ENCODE measurements at regions not wholly inside any gene's neighbourhood (a gene's known extent, or its start where the extent isn't known, plus 50 kb on each side); places are given as distances from the start of the nearest gene placed in this dataset.

DNA sequence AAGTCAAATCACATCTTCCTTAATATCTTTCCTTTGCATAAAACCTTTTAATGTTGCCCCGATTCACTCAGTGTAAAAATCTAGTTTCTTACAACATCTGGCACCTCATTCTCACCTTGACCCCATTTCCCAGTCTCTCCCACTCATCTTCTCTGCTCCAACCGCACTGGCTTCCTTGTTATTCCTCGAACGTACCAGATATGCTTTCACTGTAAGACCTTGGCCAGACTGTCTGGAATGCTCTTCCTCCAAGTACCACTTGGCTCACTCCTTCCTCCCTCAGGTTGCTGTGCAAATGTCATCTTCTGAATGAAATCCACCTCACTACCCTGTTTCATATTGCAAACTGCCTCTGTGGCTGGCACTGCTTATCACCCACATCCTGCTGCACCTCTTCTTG lies 433.6 kb downstream of the HAPSTR1 start:
- DNase-seq (no peak), ATAC-seq (no peak)

DNA sequence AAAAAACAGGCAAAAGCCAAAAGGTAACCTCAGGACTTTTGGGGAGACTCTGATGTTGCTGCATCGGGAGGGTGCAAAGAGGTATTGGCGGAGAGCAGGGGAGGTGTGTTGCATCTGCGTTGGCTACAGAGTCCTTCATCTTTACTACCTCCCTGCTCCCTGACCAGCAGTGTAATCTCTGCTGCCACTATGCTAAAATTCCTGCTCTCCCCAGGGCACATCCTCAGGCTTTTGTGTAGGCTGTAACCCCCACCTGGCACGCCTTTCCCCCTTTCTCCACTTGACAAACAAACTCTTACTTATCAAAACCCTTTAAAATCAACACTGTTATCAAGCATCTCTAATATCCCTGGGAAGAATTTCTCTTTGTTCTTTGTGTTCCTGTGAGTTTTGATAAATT lies 435.3 kb downstream of the HAPSTR1 start:
- no peak for ATAC-seq
- DNase-seq = no peak

DNA sequence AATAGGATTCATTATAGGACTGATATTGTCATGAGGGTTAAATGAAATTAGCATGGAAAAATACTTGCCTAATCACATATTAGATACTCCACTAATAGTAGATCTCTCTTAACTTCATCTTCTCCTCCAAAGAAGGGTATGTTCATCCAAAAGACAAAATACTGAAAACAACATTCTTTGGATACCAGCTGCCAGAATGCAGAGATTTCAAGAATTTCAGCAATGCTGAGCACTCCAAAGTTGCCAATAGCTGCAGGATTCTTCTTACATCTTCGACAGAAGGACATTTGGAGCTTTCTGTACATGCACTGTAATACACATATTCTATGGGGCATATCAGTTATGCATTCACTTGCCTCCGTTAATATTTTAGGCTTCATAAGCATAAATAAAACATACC lies 436.5 kb downstream of the HAPSTR1 start:
- ATAC-seq = no peak
- DNase-seq = no peak

DNA sequence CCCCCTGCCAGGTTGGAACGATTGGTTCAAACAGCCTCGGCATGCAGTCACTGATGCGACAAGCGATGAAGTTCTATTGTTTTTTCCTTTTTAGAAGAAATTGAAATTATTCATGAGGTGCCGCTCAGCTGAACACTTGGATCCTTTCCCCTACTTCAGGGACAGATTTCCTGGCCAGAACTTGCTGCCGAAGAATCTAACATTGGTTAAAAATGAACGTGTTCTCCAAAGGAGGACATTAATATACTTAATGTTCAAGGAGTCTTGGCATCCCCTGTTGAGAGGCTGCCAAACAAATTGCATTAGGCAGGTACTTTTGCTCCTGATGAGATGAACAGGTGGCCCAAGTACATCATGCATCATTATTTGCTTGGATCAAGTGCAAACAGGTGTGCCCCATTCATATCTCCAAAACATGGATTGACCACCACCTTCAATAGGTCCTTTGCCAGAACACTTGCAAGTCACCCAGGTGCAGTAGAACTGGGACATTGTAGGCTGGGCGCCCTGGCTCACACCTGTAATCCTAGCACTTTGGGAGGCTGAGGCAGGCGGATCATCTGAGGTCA lies 437.2 kb downstream of the HAPSTR1 start:
- ATAC-seq (no peak), DNase-seq (no peak)

DNA sequence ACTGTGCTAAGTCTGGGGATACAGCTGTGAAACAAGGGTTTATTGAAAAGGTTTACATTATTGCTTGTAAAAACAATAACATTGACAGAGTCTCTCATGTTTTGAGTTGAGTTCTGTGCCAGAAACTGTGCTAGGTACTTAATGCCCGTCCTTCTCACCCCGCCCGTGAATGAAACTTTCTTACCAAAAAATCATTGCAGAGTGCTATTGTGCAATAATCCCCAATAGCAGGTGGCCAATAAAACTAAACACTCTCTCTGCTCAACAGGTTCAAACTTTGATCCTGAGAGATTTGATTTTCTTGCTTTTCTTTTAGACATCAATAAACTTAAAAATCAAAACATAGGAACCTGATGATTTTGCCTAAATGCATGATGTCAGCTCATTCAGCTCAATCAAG lies 441.6 kb downstream of the HAPSTR1 start:
- no peak for DNase-seq
- no peak for ATAC-seq

DNA sequence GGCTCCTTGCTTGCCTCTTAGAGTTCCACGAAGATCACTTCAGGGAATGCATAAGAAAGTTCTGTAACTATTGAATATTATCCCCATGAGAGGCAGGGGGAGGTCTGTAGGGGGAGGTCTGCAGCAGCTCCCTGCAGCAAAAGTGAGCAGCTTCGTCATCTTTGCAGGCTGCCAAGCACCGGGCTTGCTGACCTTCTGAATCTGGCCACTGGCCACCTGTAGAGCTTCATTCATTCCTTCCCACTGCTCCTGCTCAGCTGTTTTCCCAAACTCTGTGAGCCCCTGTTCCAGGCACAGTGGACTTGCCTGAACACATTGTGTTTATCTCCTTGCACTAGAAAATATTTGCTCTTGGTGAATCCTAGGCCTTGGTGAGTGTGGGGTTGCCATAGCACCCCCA lies 443.3 kb downstream of the HAPSTR1 start:
- DNase-seq (no peak), ATAC-seq (no peak)

DNA sequence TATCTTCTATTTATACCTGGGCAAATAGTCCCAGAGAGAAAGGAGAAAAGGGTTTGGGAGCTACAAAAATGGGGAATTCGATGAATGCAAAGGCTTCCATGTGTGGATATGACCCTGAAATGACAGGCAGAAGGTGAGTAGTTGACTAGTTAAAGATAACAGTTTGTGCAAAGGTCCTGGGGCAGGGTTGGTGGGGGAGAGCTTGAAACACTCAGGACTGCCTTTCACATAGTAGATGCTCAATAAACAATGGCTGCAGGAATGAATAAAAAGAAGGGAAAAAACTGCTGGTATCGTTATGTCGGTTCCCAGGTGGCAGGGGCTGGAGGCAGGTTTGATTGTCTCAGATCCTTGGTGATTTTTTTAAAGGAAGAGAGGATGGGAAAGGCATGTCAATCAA lies 445.5 kb downstream of the HAPSTR1 start:
- DNase-seq (no peak), ATAC-seq (no peak)

DNA sequence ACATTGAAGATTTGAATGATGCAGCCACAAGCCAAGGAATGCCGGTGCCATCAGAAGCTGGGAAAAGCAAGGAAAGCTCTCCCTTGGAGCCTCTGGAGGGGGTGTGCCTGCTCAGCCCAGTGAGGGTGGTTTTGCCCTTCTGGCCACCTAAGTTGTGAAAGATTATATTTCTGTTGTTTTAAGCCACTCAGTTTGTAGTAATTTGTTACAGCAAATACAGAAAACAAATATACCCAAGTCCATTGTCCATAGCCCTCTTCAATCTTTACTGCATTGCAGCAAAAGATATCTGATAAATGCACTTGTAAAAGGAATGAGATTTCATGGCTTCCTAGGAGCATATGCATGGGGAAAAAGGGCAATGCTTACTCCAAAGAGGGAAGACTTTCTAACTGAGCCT lies 447.9 kb downstream of the HAPSTR1 start:
- no peak for ATAC-seq
- DNase-seq = no peak

DNA sequence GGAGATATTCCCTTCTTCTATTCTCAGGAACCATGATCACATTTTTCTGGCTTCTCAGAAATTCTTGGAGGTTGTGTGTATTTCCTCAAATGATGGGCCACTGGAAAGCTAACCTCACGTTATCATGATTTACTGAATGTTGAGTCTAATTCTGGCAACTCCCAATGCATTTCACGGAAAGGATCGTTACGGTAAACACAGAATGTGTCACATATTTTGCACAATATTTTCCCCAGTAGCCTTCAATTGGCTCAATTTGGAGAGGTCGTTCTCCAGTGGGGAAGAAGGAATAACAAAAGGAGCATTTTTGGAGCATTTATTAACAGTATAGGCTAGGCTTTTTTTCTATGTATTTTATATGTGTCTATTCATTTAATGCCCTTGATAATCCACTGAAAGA lies 450.3 kb downstream of the HAPSTR1 start:
- ATAC-seq = no peak
- DNase-seq = no peak

DNA sequence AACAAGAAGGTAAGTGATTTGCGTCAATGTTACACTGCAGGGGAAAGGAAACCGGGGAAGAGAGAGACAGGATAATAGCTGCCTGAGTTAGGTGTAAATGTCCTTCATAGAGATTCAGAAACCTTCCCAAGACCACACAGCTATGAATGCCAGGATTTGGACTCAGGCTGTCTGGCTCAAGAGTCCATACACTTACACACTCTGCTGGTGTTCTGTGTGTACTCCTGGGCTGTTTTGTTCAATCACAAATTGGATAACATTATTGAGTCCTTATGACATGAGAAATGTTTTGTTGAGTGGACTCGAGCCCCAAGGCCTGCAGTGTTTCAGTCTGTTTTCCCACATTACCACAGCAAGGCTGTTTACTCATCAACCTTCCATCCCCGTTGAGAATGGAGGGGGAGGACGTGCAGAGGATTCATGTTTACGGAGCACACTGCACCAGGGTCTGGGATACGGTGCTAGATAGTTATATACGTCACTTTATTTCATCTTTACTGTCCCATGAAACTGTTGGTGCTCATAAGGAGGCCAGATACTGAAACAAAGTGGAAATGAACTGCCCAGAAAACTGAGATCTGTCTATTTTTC lies 450.8 kb downstream of the HAPSTR1 start:
- DNase-seq = no peak
- ATAC-seq = no peak

DNA sequence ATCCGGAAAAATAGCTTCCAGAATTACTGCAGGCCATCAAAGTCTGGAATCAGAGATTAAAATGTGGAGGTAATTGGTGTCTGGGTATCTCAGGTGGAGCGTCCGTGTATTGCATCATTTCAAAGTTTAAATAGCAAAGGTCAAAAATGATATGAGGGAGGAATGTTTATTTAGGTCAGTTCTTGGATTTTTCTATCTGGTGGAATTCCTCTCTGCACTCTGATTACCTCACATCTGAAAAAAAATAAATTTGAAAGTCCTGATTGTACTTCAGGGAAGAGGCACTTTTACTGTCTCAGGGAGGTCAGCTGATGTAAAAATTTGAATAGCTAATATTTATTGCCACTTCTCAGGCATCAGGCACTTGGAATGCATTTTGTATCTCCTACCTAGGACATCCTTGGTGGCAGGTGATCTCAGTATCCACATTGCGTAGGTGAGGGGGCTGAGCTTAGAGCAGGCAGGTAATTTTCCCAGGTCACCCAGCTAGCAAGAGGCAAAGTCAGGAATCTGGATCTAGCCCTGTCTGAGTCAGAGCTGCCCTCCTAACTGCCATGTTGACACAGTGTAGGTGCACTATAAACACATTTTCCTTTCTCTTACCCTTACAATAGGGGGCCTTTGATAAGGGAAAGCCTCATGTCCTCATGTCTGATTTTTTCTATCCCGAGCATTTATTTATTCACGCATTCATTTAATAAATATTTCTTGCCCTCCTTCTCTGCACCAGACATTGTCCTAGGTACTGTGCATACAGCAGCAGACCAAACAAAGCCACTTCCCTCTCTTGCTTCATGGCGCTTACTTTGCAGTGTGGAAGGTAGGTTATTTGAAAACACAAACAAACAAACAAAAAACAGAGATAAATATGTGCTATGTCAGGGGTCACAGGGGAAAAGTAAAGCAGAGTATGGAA lies 454.3 kb downstream of the HAPSTR1 start:
- ATAC-seq = no peak

DNA sequence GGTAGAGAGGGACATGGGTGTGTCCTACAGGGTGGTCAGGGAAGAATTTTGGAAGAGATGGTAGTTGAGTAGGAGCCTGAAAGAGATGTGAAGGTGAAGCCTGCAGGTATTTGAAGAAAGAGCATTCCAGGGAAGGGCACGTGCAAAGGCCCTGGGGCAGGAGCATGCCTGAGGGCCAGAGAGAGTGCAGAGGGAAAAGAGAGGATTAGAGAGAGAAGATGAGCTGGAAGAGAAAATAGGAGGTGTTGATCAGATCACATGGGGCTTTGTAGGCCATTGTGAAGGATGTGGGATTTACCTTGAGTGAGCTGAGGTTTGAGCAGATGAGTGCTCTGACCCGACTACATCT lies 455.0 kb downstream of the HAPSTR1 start:
- ATAC-seq = no peak
- DNase-seq = no peak

More for the DNA sequence above, 454.3 kb downstream of the HAPSTR1 start:
- DNase-seq = no peak

DNA sequence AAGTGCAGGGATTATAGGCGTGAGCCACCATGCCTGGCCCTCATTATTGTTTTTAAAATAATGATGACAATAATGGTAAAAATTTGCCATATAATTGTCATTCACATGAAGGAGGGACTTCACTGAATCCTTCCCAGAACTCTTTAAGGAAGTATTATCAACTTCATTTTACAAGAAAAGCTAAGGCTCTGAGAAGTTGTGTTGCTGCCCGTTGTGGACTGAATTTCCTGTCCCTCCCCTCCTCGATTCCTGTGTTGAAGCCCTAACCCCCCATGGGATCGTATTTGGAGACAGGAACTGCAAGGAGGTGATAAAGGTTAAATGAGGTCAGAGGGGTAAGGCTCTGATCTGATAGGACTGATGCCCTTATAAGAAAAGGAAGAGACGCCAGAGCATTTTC lies 458.0 kb downstream of the HAPSTR1 start:
- no peak for ATAC-seq
- DNase-seq = no peak

DNA sequence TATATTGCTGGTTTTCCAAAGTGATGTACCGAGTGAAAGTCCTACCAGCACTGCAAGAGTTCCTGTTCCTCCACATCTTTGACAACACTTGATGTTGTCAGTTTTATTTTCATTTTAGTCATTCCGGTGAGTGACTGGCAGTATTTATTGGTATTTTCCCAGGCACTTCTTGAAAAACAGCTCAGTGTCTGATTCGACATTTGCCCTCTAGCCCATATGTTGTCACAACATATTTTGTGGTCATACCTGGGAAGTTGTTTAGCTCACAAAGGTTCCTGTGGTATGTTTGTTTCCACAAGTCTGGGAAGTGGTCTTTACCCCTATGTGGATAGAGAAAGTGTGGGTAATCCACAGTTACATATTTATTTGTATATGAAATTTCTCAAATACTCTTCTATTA lies 463.6 kb downstream of the HAPSTR1 start:
- ATAC-seq (no peak), DNase-seq (no peak)

DNA sequence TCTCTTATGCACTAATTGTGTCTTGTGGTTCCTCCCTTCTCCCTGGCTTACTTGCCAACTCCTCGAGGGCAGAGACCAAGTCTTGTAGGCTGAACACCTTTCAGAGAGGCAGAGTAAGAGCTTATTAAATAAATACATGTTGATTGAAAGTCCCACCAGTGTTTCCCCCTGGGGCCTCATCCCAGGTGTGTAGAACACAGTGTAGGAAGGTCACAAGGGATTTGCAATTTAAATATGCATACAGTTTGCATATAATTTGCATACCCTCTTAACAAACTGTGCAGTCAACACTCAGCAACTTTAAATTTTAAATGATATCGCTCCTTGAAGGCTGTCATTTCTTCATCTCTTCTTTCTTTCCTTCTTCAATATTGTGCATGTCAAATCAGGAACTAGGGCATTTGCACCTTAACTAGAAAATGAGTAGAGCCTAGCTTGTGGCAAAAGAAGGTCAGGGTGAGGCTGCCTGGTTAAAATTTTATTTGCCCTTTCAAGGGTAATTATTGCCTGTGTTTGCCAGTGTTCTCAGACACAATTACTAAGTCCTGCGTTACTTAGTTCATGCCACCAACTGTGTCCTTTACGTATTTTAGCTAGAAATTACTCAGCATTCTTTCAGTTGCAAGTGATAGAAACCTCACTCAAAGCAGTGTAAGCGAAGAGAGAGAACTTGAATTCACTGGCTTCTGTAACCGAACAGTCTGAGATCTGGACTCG lies 465.7 kb downstream of the HAPSTR1 start:
- DNase-seq (no peak), ATAC-seq (no peak)

DNA sequence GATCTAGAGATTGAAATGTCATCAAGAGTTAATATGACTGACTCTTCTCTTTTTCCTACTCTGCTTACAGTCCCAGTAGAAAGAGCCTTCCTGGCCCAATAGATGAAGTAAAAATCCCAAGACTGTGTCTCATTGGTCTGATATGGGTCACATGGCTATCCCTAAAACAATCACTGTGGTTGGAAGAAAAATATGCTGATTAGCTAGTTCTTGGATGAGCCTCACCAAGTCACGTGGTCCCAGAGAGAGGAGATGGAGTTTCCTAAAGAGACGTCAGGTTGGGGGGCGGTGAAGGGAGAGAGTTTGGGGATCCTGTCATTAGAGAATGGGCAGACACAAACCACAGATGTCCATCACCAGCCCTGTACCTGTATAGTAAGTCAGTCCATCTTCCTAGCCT lies 466.3 kb downstream of the HAPSTR1 start:
- ATAC-seq (no peak), DNase-seq (no peak)

DNA sequence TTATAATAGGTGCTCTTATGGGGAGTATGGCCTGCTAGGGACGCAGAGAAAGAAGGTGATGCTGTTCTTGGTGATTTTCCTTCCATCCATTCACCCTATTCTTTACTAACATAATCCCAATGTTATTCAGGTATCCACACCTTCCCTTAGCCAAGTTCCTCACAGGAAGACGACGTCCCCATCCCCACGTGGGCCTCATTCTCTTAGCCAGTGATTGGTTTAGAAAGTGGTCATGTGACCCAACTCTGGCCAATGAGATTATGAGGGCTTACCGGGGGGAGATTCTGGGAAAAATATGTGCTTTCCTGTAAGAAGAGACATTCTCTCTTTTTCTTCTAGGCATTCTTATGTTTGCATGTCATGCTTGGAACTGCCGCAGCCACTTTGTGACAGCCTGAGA lies 474.7 kb downstream of the HAPSTR1 start:
- DNase-seq (no peak), ATAC-seq (no peak)

DNA sequence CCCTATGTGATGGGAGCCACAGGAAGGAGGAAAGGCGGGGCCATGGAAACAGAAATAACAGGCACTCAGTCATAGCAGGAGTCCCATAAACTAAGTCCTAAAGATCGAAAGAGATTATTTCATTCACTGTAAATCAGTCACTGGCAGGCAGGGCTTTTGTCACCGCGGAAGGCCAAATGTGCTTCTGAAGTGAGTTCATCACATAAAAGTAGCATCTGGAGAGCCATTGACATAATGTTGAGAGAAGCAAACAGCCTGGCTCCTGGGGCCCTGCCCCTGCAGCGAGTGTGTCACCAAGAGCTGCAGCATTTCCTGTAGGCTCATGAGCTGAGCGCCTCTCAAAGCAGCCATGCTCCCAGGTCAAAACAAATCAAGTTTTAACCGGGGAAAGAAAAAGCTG lies 476.2 kb downstream of the HAPSTR1 start:
- DNase-seq (no peak), ATAC-seq (no peak)

DNA sequence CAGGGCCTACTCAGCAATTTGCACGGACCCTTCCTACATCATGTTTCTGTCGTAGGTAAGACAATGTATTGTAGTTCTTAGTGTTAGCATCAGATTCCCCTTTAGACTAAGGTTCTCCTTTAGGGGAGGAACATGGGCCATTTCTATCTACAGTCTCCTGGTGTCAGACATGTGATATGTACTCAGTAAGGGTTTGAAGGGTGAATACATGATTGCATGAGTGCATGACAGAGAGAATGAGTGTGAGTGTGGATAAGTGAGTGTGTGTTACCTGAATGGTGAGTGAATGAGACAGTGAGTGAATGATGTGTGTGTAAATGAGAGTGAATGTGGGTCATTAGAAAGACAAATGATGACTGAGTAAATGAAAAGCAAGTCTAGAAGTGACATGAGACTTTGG lies 476.8 kb downstream of the HAPSTR1 start:
- ATAC-seq (no peak), DNase-seq (no peak)

DNA sequence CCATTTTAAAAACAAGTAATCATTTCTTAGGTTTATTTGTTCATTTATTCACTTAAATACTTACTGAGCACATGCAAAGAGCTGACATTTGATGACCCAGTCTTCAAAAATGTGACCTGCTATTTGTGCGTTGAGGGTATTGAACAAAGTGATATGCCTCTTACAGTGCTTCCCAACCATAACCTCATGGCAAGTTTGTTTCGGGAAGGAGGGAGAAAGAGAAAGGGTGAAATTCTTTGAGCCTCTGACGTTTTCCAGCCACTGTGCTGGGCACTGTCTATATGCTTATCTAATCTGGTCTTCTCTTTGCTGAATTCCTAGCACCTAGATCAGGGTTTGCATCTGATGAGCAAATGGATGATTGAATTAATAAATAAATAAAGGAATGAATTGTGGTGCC lies 479.1 kb downstream of the HAPSTR1 start:
- no peak for ATAC-seq
- DNase-seq = no peak

DNA sequence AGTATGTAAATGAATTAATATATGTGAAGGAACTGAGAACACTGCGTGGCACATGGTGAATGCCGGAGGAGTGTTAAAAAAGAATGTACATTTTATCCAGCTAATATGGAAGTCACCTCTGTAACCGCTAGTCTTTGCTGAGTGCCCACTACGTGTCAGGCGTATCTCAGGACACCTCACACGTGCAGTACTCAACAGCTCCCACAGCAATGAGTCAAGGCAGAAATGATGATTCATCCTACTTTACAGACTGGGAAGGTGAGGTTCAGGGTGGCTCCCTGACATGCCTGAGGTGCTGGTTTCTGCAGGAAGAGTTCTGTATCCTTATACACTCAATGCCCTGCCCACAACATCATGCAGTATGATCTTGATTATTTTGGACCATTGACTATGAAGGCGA lies 487.0 kb downstream of the HAPSTR1 start:
- ATAC-seq (no peak), DNase-seq (no peak)

DNA sequence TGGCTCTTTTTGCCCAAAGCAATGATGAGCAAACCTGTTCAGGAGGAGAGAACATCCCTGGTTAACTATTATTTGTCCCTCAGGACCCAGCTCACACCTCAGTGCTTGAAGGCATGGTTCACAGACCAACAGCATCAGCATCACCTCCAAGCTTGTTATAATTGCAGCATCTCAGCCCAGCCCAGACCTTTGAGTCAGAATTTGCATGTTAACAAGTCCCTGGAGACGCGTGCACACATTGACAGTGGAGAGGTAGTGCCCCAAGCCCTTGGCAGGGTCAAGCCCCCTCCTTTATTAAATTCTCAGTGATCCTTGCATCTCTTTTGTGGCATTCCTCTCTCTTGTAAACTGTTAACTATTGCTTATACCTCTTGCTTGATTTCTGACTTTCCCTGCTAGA lies 488.6 kb downstream of the HAPSTR1 start:
- no peak for ATAC-seq
- no peak for DNase-seq

DNA sequence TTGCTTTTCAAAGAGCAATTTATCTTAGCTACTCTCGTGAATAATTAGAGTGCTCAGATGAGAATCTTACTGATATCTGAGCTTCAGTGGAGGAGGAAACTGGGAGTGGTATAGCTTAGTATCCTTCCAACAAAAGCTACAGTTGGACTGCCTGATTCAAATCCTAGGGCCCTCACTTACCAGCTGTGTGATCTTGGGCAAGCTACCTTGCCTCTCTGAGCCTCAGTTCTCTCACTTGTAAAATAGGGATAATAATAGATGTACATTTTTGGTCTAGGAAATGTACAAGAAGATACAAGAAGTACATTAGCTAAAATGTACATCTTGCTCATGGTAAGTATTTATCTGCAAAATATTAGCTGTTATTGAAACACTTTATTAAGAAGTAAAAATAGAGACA lies 502.0 kb downstream of the HAPSTR1 start:
- DNase-seq = no peak
- no peak for ATAC-seq

All from stimulated activated naive CD8-positive, alpha-beta T cell treated with anti-CD3 and anti-CD28 coated beads, Interleukin-15, Interleukin-2, amounts not matched to agents 100 U/mL and 50 U/mL, for 24 hours (primary cell).